Stimulated activated CD8-positive, alpha-beta memory T cell treated with anti-CD3 and anti-CD28 coated beads, Interleukin-7, amount 100 ng/mL, for 4 hours (primary cell): ENCODE measurements at regions not wholly inside any gene's neighbourhood (a gene's known extent, or its start where the extent isn't known, plus 50 kb on each side); places are given as distances from the start of the nearest gene placed in this dataset.

Source experiments
- DNase-seq, 2 donors: peaks; one replicate each; pipeline ENCODE4 v3.0.0-alpha.2; 2020; ENCODE audit warnings: low read depth in 2 of 2

DNA sequence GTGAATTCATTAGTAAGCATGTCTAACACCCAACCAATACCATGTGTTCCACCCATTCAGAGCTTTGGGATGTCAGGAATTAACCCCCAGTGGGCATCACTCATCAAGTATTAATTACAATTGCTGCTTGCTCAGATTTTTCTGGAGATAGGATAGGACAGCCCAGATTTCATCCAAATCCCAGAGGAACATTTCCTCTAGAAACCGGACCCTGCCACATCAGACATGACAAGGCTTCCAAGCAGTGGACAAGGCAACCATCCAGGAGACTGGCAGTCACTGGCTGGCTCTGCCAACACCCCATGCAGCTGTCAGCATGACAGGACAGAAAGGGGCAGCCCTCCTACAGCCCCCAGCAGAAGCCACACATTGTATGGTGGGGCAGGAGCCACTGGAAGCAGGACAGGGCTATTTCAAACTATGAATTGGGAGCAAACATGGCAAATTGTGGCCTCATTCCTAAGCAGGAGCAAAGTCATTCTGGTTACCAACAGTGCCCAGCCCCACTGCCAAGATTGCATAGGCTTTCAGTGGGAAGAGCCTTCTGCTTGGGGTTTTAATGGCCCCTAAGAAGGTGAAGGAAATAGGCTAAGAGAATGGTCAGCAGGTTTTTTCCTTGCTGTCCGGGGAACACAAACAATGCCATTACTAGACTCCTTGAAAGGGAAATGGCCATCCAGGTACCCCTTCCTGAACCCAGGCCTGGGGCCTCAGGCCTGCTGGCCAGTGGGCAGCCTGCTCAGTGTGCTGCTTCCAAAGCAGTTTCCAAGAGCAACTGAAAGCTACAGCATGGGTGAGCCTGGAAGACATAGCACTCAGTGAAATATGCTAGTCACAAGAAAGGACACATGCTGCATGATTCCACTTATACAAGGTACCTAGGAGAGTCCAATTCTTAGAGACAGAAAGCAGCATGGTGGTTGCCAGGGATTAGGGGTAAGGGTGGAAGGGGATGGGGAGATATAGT lies 294.7 kb upstream of the SLC30A5 start:
- DNase-seq: no peak

- DNase-seq: no peak
Observed at GRCh38 chr5:68802430-68802829, 291.4 kb upstream of the SLC30A5 start.

DNA sequence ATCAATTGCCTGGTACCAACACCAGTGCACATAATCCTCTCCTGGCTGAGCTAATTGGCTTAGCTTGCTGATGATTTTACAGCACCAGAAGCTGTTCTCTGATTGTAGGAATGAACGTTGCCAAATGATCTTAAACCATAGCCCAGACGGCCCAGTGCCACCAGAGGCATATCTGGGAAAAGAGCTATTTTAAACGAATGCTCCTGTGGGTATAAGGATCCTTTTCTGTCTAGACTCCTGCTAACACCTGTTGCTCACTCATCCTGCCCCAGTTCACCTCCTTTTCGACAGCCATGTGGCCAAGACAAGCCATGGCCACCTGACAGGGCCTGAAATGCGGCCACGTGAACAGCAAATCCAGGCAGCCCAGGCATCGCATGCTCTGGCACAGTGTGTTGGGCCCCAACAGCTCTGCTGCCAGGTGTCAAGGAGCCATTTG lies 289.9 kb upstream of the SLC30A5 start:
- no peak for DNase-seq

DNA sequence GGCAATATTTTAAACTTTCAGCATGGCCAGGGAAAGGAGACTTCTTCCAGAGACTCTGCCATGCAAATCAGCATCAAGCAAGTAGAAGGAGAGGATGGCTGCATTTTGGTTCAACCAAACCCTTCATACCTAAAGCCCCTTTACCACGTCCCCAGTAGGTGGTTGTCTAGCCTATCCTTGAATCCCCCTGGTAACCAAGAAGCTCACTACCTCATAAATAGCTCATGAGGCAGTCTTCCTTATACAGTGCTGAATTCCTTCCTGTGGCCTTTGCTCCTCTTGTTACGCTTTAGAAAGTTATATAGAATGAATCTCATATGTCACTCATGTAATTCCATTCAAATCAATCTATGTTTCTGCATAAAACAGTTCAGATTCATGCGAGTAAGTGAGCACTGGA lies 289.5 kb upstream of the SLC30A5 start:
- no peak for DNase-seq

DNA sequence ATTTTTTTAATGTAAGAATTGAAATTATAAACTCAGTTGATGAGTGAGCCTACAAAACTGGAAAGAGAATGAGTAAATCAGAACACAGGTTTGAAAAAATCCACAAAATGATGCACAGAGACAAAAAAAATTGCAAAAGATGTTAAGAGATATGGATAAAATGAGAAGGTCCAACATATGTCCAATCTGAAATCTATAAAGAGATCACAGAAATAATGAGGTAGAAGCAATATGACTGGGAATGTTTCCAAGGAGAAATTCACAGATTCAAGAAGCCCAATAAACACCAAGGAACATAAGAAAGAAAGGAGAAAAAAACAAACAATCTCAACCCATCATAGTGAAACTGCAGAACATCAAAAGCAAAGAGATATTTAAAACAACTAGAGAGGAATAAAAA lies 288.4 kb upstream of the SLC30A5 start:
- DNase-seq: no peak

DNA sequence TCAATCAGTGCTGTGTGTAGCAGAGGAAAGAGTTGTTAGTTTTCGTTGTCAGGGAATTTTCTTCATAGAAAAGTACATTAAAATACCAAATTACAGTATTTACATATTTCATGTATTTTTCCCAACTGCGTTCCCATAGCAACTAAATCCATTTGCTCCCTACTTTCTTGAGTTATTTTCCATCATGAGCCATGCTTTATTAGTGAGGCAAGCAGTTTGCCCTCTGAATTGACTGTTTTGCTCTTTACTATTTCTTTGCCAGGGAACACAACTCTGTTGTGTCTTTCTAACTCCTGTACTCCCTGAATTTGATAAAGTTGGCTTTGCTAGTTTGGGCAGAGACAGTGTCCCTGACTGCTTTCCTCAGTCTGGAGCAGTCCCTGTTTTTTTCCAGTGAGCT lies 276.2 kb upstream of the SLC30A5 start:
- DNase-seq: no peak

DNA sequence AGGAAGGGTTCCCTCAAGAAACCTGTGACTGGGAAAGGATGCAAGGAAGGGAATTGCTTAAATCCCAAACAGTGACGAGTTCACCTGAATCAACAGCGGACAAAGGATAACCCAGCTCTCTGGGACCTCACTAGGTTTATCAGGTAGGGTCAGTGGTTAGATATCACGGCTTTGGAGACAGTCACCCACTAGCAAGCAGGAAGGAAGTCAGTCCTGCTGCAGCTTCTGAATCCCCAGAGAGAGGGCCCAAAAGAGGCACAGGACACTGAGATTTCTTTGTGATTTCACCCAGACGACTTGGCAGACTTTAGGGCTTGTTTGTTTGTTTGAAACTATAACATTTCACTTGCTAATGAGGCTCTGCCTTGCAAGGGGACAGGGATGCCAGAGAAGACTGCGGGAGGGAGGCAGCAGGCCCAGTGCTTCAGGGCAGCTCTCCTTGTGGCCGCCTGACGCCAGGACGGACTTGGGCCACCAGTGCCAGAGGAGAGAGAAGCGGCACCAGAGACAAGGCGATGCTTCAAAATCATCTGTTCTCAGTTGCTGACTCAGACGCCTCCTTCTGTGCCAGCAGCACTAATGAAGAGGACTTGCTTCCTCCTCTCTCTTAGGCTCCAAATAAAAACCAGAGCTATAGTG lies 275.6 kb upstream of the SLC30A5 start:
- no peak for DNase-seq

GRCh38 chr5:68818870-68819269 lies 274.9 kb upstream of the SLC30A5 start:
- DNase-seq: no peak

GRCh38 chr5:68821056-68821455 lies 272.8 kb upstream of the SLC30A5 start:
- DNase-seq: no peak

- DNase-seq: no peak
Observed at GRCh38 chr5:68822796-68823195, 271.0 kb upstream of the SLC30A5 start.

- DNase-seq: no peak
Observed at GRCh38 chr5:68823301-68823700, 270.5 kb upstream of the SLC30A5 start.

DNA sequence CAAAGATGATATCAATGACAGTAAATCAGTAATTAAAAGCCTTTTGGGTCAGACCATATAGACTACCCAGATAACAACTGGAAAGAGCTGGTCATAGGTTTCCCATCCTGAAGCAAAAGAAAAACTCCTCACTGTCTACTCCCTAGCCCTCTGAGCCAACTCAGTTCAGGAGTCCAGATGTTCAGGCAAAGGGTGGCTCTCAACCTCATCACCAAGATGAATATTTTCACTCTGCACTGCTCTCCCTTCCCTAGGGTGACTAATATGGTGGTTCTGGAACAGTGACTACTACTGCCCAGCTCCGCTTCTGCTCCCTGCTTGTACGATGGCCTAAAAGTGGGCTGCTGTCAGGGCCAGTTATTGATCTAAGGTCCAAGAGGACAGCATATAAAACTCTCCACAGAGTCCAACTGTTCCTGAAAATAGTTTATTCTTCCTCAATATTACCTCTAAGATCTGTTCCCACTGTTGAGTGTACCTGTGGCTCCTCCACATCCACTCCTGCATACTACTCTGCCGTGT lies 263.4 kb upstream of the SLC30A5 start:
- DNase-seq: no peak

DNA sequence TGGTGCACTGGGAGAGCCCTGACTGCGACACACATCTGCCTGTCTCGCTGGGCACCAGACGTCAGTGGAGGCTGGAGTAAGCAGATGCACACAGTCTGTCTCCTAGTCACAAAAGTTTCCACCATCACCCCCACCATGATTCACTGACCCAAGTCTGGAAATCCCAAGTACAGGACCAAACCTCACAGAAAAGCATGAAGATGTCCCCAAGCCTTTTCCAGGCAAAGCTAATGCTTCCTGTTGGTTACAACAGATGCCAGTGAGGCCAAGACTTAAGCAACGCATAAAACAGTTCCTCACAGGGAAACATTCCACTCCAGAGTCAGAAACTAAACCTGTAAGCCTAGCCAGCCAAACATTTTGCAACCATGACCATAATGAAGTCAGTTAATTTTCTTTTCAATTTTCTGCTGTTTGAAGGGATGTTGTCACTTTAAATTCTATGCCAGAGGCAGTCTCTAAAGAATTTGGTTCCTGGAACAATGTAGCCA lies 259.3 kb upstream of the SLC30A5 start:
- DNase-seq: no peak

DNA sequence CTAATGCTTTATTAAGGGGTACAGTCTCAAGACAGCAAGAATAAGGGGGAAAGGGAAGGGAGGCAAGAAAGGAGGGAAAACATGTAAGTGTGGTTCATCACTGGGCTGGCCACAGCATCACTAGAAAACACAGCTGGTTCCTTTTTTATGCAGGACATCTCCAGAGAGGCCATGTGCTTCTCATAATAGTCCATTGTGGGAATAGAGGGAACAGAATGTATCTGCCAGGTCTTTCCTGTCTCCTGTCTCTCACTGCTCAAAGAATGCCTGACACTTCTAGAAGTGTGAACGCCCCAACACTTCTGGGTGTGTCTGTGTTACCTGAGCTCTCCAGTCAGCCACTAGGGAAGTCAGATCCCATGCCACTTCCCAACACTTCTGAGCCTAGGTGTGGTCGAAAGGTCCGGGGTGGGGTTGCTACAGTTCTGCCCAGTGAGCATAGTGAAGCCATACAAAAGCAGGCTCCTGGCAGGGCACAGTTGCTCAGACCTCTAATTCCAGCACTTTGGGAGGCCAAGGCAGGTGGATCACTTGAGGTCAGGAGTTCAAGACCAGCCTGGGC lies 255.6 kb upstream of the SLC30A5 start:
- DNase-seq: no peak

GRCh38 chr5:68839019-68839552 lies 254.7 kb upstream of the SLC30A5 start:
- no peak for DNase-seq

GRCh38 chr5:68843624-68844364 lies 250.0 kb upstream of the SLC30A5 start:
- DNase-seq: no peak

DNA sequence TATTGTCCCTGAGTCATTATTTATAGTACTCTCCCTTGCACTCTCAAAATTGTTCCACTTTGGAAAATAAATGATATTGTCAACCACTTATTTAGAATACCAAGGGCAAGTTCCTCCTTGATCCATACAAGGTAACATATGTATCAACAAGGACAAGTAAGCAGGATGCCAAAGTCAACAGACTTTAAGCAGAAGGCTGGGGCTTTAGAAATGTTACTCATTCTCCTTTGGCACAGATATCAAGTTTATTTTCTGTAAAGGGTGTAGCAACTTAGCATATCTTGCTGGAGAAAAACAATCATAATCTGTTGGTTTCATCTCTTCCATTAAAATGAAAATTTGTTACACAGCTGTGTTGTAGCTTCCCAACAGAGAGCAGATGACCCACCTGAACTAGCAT lies 248.7 kb upstream of the SLC30A5 start:
- DNase-seq: no peak

DNA sequence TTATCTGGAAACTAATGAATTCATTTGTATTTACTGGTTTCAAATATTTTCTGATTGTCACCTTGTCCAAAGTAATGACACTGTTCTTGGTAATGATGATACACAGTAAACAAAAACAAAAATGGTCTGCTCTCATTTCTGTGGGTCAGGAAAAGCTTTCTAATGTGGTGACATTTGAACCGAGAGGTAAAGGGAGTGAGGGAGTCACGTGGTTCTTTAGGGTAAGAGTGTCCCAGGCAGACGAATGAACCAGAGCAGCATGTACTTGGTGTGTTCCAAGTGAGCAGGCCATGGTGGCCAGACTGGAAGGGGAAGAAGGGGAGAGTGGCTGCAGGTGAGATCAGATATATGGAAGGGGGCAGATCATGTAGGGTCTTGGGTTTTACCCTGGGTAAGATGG lies 247.0 kb upstream of the SLC30A5 start:
- no peak for DNase-seq

- DNase-seq: no peak
Observed at GRCh38 chr5:68848091-68848490, 245.7 kb upstream of the SLC30A5 start.

- no peak for DNase-seq
Observed at GRCh38 chr5:68849103-68849502, 244.7 kb upstream of the SLC30A5 start.

DNA sequence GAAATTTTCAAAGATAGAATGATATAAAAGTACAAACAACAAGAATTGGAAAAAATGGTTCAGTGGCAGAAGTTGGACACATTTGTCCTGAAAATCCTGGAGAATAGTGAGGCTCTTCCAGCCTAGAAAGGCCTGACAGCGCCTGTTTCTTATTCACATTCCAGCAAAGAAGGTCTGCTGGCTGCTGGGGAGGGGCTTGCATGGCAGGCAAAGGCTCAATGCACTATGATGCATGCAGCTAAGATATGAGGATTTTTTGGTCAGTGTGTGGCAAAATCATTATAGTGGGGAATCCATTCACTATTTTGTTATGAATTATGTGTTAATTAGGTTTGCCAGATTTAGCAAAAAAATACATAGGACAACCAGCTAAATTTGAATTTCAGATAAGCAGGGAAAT lies 243.9 kb upstream of the SLC30A5 start:
- no peak for DNase-seq
